ENCODE measurements at regions not wholly inside any gene's neighbourhood (a gene's known extent, or its start where the extent isn't known, plus 50 kb on each side); places are given as distances from the start of the nearest gene placed in this dataset.
"Not testable (repeated sequence)": the region's sequence is repeated elsewhere in the genome, so short reads cannot be mapped to it uniquely, and the experiment has no call there.

DNA sequence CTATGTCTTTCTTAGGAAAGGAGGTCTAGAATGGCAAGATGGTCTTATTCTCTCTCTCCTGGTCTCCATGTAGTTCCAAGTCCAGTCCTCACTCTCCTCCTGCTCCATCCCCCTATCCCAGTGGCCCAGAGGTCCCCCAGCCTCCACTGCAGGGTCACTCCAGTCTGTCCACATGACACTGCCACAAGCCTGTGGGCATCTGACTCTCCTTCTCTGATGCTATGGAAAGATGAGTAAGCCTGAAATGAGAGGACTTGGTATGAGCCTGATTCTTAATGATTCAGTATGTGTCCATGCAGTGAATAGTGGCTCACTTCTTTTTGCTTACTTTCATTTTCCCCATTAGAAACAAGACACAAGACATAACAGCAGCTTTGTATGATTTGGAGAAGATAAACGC is 516.8 kb upstream of the ADGRL3 start:
- H3K36me3 ChIP-seq: no peaks in the 10 kb centered on the region
- H3K27ac ChIP-seq: peak overlapping the region; percentile 51
- H3K9me3 ChIP-seq (replicated peaks): no peaks in the 10 kb centered on the region
- H3K4me1 ChIP-seq (replicated peaks): peaks cover 7% of the 10 kb centered on the region; the same call in 1 of the 2 replicates
- DNase-seq (ENCODE audit: low read depth in 1 of 2, low spot score in 2 of 2): peak in 1 of 2 experiments; percentile 37
- no peaks in the 10 kb centered on the region for H3K27me3 ChIP-seq (replicated peaks)
- H3K4me3 ChIP-seq: no peak overlapping the region

DNA sequence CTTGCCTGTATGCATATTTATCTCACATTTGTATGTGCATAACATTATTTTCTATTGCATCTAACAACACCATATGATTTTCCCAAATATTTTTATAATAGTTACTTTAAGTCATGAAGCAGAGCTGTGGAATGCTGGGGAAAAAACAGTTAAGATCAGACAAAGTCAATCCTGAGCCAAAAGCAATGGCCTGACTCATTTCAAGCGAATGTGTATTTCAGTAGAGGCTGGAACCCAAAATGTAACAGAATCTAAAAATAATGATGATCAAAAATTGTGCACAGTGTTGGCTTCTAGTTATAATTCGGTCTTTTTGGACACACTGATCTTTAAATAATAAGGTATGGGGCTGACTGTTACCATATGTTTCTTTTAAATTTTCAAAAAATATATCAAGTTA is 516.2 kb upstream of the ADGRL3 start:
- H3K27me3 ChIP-seq (replicated peaks): no peaks in the 10 kb centered on the region
- H3K36me3 ChIP-seq: no peaks in the 10 kb centered on the region
- peak overlapping the region; percentile 51 for H3K27ac ChIP-seq
- H3K4me1 ChIP-seq (replicated peaks): peaks cover 7% of the 10 kb centered on the region; the same call in 1 of the 2 replicates
- peak in 1 of 2 experiments; percentile 9 for DNase-seq (ENCODE audit: low read depth in 1 of 2, low spot score in 2 of 2)
- no peak overlapping the region for H3K4me3 ChIP-seq
- no peaks in the 10 kb centered on the region for H3K9me3 ChIP-seq (replicated peaks)

- not testable (repeated sequence) for DNase-seq (ENCODE audit: low read depth in 1 of 2, low spot score in 2 of 2); H3K4me1 ChIP-seq (replicated peaks); H3K9me3 ChIP-seq (replicated peaks); H3K36me3 ChIP-seq; H3K27ac ChIP-seq; H3K27me3 ChIP-seq (replicated peaks); H3K4me3 ChIP-seq
Observed at GRCh38 chr4:60696062-60696461, 504.1 kb upstream of the ADGRL3 start.

DNA sequence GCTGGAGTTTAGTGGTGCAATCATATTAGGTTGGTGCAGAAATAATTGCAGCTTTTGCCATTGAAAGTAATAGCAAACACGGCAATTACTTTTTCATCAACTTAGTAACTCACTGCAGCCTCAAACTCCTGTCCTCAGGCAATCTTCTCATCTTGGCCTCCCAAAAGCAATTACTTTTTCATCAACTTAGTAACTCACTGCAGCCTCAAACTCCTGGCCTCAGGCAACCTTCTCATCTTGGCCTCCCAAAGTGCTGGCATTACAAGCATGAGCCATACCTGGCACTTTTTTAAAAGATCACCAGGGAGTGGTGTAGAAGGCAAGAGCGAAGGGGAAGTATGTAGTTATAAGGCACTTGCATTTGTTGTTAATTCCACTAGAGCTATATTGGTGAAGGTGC is 491.1 kb upstream of the ADGRL3 start:
- no peaks in the 10 kb centered on the region; the same call in 1 of the 2 replicates for H3K9me3 ChIP-seq (replicated peaks)

GRCh38 chr4:60718874-60719273 is 481.3 kb upstream of the ADGRL3 start:
- DNase-seq (ENCODE audit: low read depth in 1 of 2, low spot score in 2 of 2): no peak
- Histone ChIP-seq H3K27ac (no peak overlapping the region), H3K36me3 (no peaks in the 10 kb centered on the region), H3K9me3 (replicated peaks) (no peaks in the 10 kb centered on the region; the same call in none of the 2 replicates), H3K27me3 (replicated peaks) (no peaks in the 10 kb centered on the region), H3K4me1 (replicated peaks) (peaks cover 3% of the 10 kb centered on the region), H3K4me3 (no peak overlapping the region)

More for the DNA sequence above, 491.1 kb upstream of the ADGRL3 start:
- no peak overlapping the region for H3K4me3 ChIP-seq
- no peak for DNase-seq (ENCODE audit: low read depth in 1 of 2, low spot score in 2 of 2)
- no peak overlapping the region for H3K27ac ChIP-seq
- H3K27me3 ChIP-seq (replicated peaks): no peaks in the 10 kb centered on the region; the same call in 1 of the 2 replicates
- no peaks in the 10 kb centered on the region for H3K36me3 ChIP-seq
- no peaks in the 10 kb centered on the region for H3K4me1 ChIP-seq (replicated peaks)

- no peak for DNase-seq (ENCODE audit: low read depth in 1 of 2, low spot score in 2 of 2)
Observed at GRCh38 chr4:60721685-60722084, 478.4 kb upstream of the ADGRL3 start.

GRCh38 chr4:60723796-60724195 is 476.3 kb upstream of the ADGRL3 start:
- H3K4me1 ChIP-seq (replicated peaks): peaks cover 20% of the 10 kb centered on the region
- H3K4me3 ChIP-seq: no peak overlapping the region
- no peaks in the 10 kb centered on the region for H3K36me3 ChIP-seq
- no peaks in the 10 kb centered on the region for H3K27me3 ChIP-seq (replicated peaks)
- peak in 1 of 2 experiments; percentile 25 for DNase-seq (ENCODE audit: low read depth in 1 of 2, low spot score in 2 of 2)
- H3K27ac ChIP-seq: peak overlapping the region; percentile 89
- no peaks in the 10 kb centered on the region; the same call in 1 of the 2 replicates for H3K9me3 ChIP-seq (replicated peaks)

More at GRCh38 chr4:60721685-60722084, 478.4 kb upstream of the ADGRL3 start:
- H3K27ac ChIP-seq: 0 out of 2 replicates have a peak overlapping the region, but pooled peaks have one; percentile 31
- no peak overlapping the region for H3K4me3 ChIP-seq
- no peaks in the 10 kb centered on the region for H3K36me3 ChIP-seq
- H3K27me3 ChIP-seq (replicated peaks): no peaks in the 10 kb centered on the region
- no peaks in the 10 kb centered on the region; the same call in 1 of the 2 replicates for H3K9me3 ChIP-seq (replicated peaks)
- H3K4me1 ChIP-seq (replicated peaks): peaks cover 20% of the 10 kb centered on the region

DNA sequence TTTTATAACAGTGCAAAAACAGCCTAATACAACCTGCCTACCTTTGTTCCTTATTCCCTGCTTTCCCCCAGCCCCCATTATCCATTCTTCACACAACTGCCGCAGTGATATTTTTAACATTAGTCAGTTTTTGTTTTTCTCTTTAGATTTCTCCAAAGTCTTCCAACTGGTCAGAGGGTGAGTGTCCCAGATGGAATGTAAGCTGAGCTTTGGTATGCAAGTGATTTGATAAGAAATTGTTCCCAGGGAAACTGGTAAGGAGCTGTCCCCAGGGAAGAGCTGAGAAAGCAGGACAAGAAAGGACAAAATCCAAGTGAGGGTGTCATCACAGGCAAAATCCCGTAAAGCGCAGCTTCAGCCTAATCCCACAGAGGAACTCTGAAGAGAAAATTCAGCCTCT is 475.5 kb upstream of the ADGRL3 start:
- H3K27ac ChIP-seq: peak overlapping the region; percentile 89
- no peaks in the 10 kb centered on the region for H3K36me3 ChIP-seq
- H3K9me3 ChIP-seq (replicated peaks): no peaks in the 10 kb centered on the region; the same call in 1 of the 2 replicates
- H3K27me3 ChIP-seq (replicated peaks): no peaks in the 10 kb centered on the region
- H3K4me1 ChIP-seq (replicated peaks): peaks cover 20% of the 10 kb centered on the region
- H3K4me3 ChIP-seq: no peak overlapping the region
- peak; percentile 71 to 81 for DNase-seq (ENCODE audit: low read depth in 1 of 2, low spot score in 2 of 2)

- Histone ChIP-seq H3K4me3 (no peak overlapping the region), H3K9me3 (replicated peaks) (no peaks in the 10 kb centered on the region; the same call in 1 of the 2 replicates), H3K27ac (no peak overlapping the region), H3K36me3 (no peaks in the 10 kb centered on the region), H3K4me1 (replicated peaks) (peaks cover 20% of the 10 kb centered on the region), H3K27me3 (replicated peaks) (no peaks in the 10 kb centered on the region)
- no peak for DNase-seq (ENCODE audit: low read depth in 1 of 2, low spot score in 2 of 2)
Observed at GRCh38 chr4:60726779-60727178, 473.3 kb upstream of the ADGRL3 start.

DNA sequence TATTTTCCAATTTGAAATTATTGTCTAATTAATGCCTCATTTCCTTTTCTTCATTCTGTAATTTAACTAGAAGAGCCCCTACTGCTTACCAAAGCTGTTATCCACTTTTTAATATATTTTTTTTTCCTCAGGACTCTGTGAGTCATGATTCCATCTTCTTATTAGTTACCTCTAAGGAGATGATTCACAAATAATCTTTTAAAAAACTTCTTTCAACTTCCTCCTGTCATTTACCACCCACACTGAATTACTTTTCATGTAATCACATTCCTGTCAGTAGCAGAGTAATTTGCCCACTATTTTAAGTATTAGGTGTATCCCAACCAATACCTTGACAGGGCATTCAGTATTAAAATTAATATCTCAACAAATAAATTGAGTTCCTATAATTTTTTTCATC is 470.9 kb upstream of the ADGRL3 start:
- DNase-seq (ENCODE audit: low read depth in 1 of 2, low spot score in 2 of 2): peak in 1 of 2 experiments; percentile 20
- no peaks in the 10 kb centered on the region for H3K9me3 ChIP-seq (replicated peaks)
- no peak overlapping the region for H3K4me3 ChIP-seq
- H3K36me3 ChIP-seq: no peaks in the 10 kb centered on the region
- H3K27me3 ChIP-seq (replicated peaks): no peaks in the 10 kb centered on the region
- no peak overlapping the region for H3K27ac ChIP-seq
- H3K4me1 ChIP-seq (replicated peaks): peaks cover 13% of the 10 kb centered on the region

DNA sequence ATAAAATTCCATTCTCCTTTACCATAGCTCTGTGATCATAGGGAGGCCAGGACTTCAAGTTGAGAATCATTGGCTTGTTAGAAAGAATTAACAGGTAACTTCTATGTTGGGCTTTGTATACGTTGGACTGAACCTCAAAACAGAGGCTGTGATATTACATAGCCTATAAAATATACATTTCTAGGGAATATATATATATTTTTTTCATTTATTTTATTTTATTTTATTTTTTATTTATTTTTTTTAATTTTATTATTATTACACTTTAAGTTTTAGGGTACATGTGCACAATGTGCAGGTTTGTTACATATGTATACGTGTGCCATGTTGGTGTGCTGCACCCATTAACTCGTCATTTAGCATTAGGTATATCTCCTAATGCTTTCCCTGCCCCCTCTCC is 470.4 kb upstream of the ADGRL3 start:
- not testable (repeated sequence) for H3K4me3 ChIP-seq; H3K36me3 ChIP-seq; DNase-seq (ENCODE audit: low read depth in 1 of 2, low spot score in 2 of 2); H3K27ac ChIP-seq; H3K4me1 ChIP-seq (replicated peaks); H3K9me3 ChIP-seq (replicated peaks); H3K27me3 ChIP-seq (replicated peaks)

GRCh38 chr4:60737858-60738257 is 462.3 kb upstream of the ADGRL3 start:
- Histone ChIP-seq H3K9me3 (replicated peaks) (no peaks in the 10 kb centered on the region), H3K4me1 (replicated peaks) (no peaks in the 10 kb centered on the region)
- DNase-seq (ENCODE audit: low read depth in 1 of 2, low spot score in 2 of 2): no peak

DNA sequence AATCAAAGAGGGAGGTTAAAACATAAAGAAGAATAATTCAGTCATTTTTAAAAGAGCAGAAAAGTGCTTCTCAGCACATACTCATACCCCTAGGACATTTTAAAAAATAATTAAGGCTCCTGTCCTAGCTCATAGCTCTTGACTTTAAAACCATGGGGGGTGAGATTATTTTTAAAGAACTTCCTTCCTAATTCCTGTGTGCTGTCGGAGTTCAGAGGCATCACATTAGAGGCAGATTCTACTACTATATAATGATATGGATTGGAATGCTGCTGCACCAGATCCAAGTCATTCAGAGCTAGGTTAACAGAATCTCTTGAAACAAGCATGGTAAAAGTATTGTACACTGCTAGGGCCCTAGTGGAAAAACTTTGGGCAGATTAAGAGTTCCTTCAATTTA is 456.5 kb upstream of the ADGRL3 start:
- Histone ChIP-seq H3K9me3 (replicated peaks) (no peaks in the 10 kb centered on the region), H3K4me3 (no peak overlapping the region), H3K27me3 (replicated peaks) (no peaks in the 10 kb centered on the region), H3K36me3 (no peaks in the 10 kb centered on the region), H3K27ac (no peak overlapping the region), H3K4me1 (replicated peaks) (no peaks in the 10 kb centered on the region)
- DNase-seq (ENCODE audit: low read depth in 1 of 2, low spot score in 2 of 2): no peak

More at GRCh38 chr4:60737858-60738257, 462.3 kb upstream of the ADGRL3 start:
- no peak overlapping the region for H3K27ac ChIP-seq
- no peak overlapping the region for H3K4me3 ChIP-seq
- no peaks in the 10 kb centered on the region for H3K36me3 ChIP-seq
- no peaks in the 10 kb centered on the region for H3K27me3 ChIP-seq (replicated peaks)

DNA sequence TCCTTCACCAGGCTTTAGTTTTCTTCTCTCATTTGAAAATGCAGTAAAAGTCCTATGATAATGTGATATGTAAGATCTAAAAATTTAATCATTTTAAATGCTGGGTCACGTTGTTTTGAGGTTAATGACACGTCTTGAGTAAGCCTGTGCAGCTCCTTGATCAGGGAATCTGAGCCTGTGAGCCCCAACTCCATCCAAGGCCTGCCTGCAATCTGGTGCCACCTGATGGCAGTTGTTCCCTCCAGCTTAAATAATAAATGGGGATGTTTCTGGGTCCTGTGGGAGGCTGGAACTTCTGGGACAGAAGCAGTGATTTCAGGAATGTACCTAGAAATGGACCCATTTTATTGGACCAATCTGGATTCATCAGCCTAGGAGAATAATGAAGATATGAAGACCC is 455.4 kb upstream of the ADGRL3 start:
- no peaks in the 10 kb centered on the region for H3K36me3 ChIP-seq
- H3K4me3 ChIP-seq: no peak overlapping the region
- no peaks in the 10 kb centered on the region for H3K27me3 ChIP-seq (replicated peaks)
- no peak overlapping the region for H3K27ac ChIP-seq
- no peak for DNase-seq (ENCODE audit: low read depth in 1 of 2, low spot score in 2 of 2)
- H3K4me1 ChIP-seq (replicated peaks): no peaks in the 10 kb centered on the region
- H3K9me3 ChIP-seq (replicated peaks): 0 out of 2 replicates have a peak, but pooled peaks cover 2% of the 10 kb centered on the region
